Mesenchymal stem cell (in vitro differentiated cells and primary cell): ENCODE measurements at regions not wholly inside any gene's neighbourhood (a gene's known extent, or its start where the extent isn't known, plus 50 kb on each side); places are given as distances from the start of the nearest gene placed in this dataset.

Experiments
- DNase-seq: peaks from one replicate; pipeline ENCODE4 v3.0.0-alpha.2; 2013
- H2AFZ ChIP-seq: one replicate; pipeline ENCODE4 v1.6.1; 2013; ENCODE audit warnings: low read depth, mild to moderate bottlenecking, control low read depth, inconsistent platforms, low read length, moderate library complexity
- H2AK5ac ChIP-seq: 2 replicates; pipeline ENCODE4 v1.6.1; 2013; ENCODE audit warnings: low read length, moderate library complexity, mild to moderate bottlenecking, inconsistent platforms; ENCODE audit not compliant: severe bottlenecking
- H2BK120ac ChIP-seq: one replicate; pipeline ENCODE4 v1.6.1; 2013; ENCODE audit warnings: low read depth, mild to moderate bottlenecking, inconsistent platforms, low read length, moderate library complexity
- H2BK12ac ChIP-seq, 2 experiments: one replicate each; pipeline ENCODE4 v1.6.1; 2013; ENCODE audit warnings: inconsistent platforms in 2 of 2, low read length in 2 of 2, mild to moderate bottlenecking in 2 of 2, moderate library complexity in 2 of 2, control low read depth in 1 of 2
- H2BK15ac ChIP-seq: one replicate; pipeline ENCODE4 v1.6.1; 2013; ENCODE audit warnings: mild to moderate bottlenecking, low read depth, inconsistent platforms; ENCODE audit not compliant: poor library complexity, severe bottlenecking
- H2BK5ac ChIP-seq: 2 replicates; pipeline ENCODE4 v1.6.1; 2013; ENCODE audit warnings: low read depth, mild to moderate bottlenecking, low read length, control low read depth, inconsistent platforms; ENCODE audit not compliant: poor library complexity, severe bottlenecking
- H3K14ac ChIP-seq, 2 experiments: one replicate each; pipeline ENCODE4 v1.6.1; 2013; ENCODE audit warnings: inconsistent platforms in 2 of 2, low read length in 2 of 2, control low read depth in 1 of 2, mild to moderate bottlenecking in 1 of 2, moderate library complexity in 1 of 2
- H3K18ac ChIP-seq, 2 experiments: one replicate each; pipeline ENCODE4 v1.6.1; 2013; ENCODE audit warnings: inconsistent platforms in 2 of 2, low read length in 2 of 2, control low read depth in 1 of 2, low read depth in 1 of 2, mild to moderate bottlenecking in 1 of 2
- H3K23ac ChIP-seq, 2 experiments: one replicate each; pipeline ENCODE4 v1.6.1; 2013; ENCODE audit warnings: inconsistent platforms in 2 of 2, low read length in 2 of 2, mild to moderate bottlenecking in 2 of 2, moderate library complexity in 2 of 2, control low read depth in 1 of 2
- H3K27ac ChIP-seq: 2 replicates; pipeline ENCODE4 v1.5.1; 2013; ENCODE audit warnings: mild to moderate bottlenecking, moderate library complexity, low read length, control low read depth, inconsistent platforms; ENCODE audit not compliant: poor library complexity, severe bottlenecking
- H3K27me3 ChIP-seq, 2 experiments: 2 replicates each; pipeline versions ENCODE4 v1.6.1 to v1.7.0; 2013; ENCODE audit warnings: low read length in 2 of 2, mild to moderate bottlenecking in 2 of 2, moderate library complexity in 2 of 2, control low read depth in 1 of 2, inconsistent platforms in 1 of 2; ENCODE audit not compliant: control insufficient read depth in 1 of 2, insufficient read depth in 1 of 2
- H3K36me3 ChIP-seq, 2 experiments: 2 replicates each; pipeline versions ENCODE4 v1.6.1 to v1.7.0; 2013; ENCODE audit warnings: low read length in 2 of 2, control low read depth in 1 of 2, inconsistent platforms in 1 of 2, low read depth in 1 of 2, mild to moderate bottlenecking in 1 of 2; ENCODE audit not compliant: insufficient read depth in 2 of 2, control insufficient read depth in 1 of 2
- H3K4ac ChIP-seq, 2 experiments: one replicate each; pipeline ENCODE4 v1.6.1; 2013; ENCODE audit warnings: inconsistent platforms in 2 of 2, low read length in 2 of 2, mild to moderate bottlenecking in 2 of 2, moderate library complexity in 2 of 2, control low read depth in 1 of 2, low read depth in 1 of 2
- H3K4me1 ChIP-seq: 2 replicates; pipeline ENCODE4 v1.6.1; 2013; ENCODE audit warnings: low read depth, low read length, control low read depth; ENCODE audit not compliant: control insufficient read depth, insufficient read depth
- H3K4me2 ChIP-seq: 2 replicates; pipeline ENCODE4 v1.6.1; 2013; ENCODE audit warnings: low read length, mild to moderate bottlenecking, inconsistent platforms; ENCODE audit not compliant: poor library complexity, severe bottlenecking
- H3K4me3 ChIP-seq, 2 experiments: 2 replicates each; pipeline versions ENCODE4 v1.5.1 to v1.7.0; 2013; ENCODE audit warnings: low read length in 2 of 2, mild to moderate bottlenecking in 2 of 2, control low read depth in 1 of 2, low read depth in 1 of 2; ENCODE audit not compliant: insufficient read depth in 1 of 2
- H3K79me1 ChIP-seq: replicated peaks from 2 replicates; pipeline ENCODE4 v1.6.1; 2013; ENCODE audit warnings: mild to moderate bottlenecking, control low read depth, low read length, inconsistent platforms; ENCODE audit not compliant: poor library complexity, severe bottlenecking
- H3K9ac ChIP-seq: 2 replicates; pipeline ENCODE4 v1.7.0; 2013; ENCODE audit warnings: mild to moderate bottlenecking, low read length, moderate library complexity
- H3K9me3 ChIP-seq: 2 replicates; pipeline ENCODE4 v1.7.0; 2013; ENCODE audit warnings: mild to moderate bottlenecking, low read length; ENCODE audit not compliant: control insufficient read depth
- H4K8ac ChIP-seq: one replicate; pipeline ENCODE4 v1.6.1; 2013; ENCODE audit warnings: inconsistent platforms, mild to moderate bottlenecking, low read length, moderate library complexity
- H4K91ac ChIP-seq: one replicate; pipeline ENCODE4 v1.6.1; 2013; ENCODE audit warnings: mild to moderate bottlenecking, low read length, inconsistent platforms
- WGBS: methylation state at CpG from one replicate; pipeline ENCODE4 v1.1.7; 2013; ENCODE audit warnings: mixed read lengths; 5-methylcytosine and 5-hydroxymethylcytosine counted together

DNA sequence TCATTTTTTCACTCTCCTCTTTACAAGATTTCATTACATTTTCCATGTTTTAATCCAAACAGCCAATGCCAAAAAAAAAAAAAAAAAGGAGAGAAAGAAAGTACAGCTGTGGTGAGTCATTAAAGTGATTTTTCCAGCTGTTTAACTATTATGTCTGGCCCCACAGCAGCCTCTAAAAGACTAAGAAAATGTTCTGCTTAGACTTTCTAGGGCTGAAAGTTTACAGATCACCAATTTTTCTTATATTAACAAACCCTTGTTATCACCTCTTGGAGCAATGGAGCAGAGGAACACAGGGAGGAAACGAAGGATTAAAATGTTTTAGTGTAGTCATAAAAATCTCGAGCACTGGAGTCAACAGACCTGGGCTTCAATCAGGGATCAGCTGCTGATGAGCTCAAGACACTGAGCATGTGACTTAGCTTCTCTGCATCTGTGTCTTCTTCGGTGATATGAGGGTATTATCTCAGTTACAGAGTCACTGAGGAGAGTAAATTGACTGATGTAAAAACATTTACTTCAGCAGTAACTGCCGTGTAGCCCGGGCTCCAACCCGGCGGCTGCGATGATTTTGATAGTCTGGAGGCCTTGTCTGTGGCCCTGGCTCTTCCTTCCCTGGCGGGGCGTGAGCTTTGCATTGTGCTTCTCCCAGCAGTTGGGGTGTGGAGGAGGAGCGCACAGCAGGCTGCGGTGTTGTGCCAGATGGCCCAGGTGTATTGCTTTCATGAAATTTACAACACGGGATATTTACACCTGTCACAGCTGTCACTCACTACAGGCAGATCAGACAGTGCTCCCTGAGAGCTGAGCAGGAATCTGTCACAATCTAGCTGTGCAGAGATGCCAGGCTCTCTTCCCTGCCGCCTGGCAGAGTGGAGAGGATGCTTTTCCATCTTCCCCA lies 298.3 kb upstream of the FZD8 start:
- Histone ChIP-seq H2BK12ac (peak overlapping the region; percentile 46 to 70), H3K4me3 (no peak overlapping the region), H3K4ac (peak overlapping the region; percentile 41 to 65), H3K27ac (no peak overlapping the region), H3K18ac (peak overlapping the region; percentile 6 to 81), H3K23ac (peak overlapping the region in 1 of 2 experiments; percentile 5), H2AFZ (peak overlapping the region; percentile 83), H2BK5ac (no peak overlapping the region), H3K4me2 (no peak overlapping the region), H2BK120ac (peak overlapping the region; percentile 29), H2BK15ac (no peak overlapping the region), H3K9me3 (peaks cover 3% of the 10 kb centered on the region), H2AK5ac (no peak overlapping the region), H3K9ac (peak overlapping the region; percentile 42), H4K91ac (peak overlapping the region; percentile 66), H3K4me1 (peaks cover 6% of the 10 kb centered on the region), H3K79me1 (no peaks in the 10 kb centered on the region), H4K8ac (peak overlapping the region; percentile 81), H3K27me3 (no peaks in the 10 kb centered on the region), H3K36me3 (no peaks in the 10 kb centered on the region), H3K14ac (no peak overlapping the region)
- peak; percentile 74 for DNase-seq
- 13% methylated on average over 13 of the region's 14 CpGs for WGBS

DNA sequence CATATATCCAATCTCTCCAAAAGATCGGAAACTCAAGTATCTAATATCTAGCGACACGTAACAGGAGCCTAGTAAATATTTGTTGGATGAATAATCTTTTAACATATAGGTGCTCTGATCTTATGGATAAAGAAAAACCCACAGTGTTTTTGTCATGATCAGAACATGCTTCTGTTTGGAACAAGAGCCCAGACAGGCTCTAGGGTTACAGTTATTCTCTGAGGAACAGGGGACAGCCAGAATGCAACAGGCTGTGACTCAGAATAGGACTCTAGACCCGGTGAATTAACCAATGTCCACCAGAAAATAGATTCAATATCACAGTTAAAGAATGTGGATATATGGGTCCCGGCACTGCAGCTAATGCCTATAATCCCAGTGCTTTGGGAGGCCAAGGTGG lies 296.1 kb upstream of the FZD8 start:
- WGBS = 100% methylated on average over 3 of the region's 5 CpGs
- no peak overlapping the region for H3K9ac ChIP-seq
- H2AFZ ChIP-seq = no peak overlapping the region
- no peak overlapping the region for H2BK12ac ChIP-seq
- H2BK120ac ChIP-seq = no peak overlapping the region
- H3K23ac ChIP-seq = no peak overlapping the region
- peaks cover 3% of the 10 kb centered on the region for H3K9me3 ChIP-seq
- H3K18ac ChIP-seq = no peak overlapping the region
- H3K27ac ChIP-seq = no peak overlapping the region
- no peak overlapping the region for H3K14ac ChIP-seq
- H4K8ac ChIP-seq = no peak overlapping the region
- DNase-seq = no peak
- no peak overlapping the region for H2BK15ac ChIP-seq
- no peak overlapping the region for H3K4ac ChIP-seq
- H3K79me1 ChIP-seq = no peaks in the 10 kb centered on the region
- peaks cover 0 to 4% of the 10 kb centered on the region in 2 experiments for H3K27me3 ChIP-seq
- no peak overlapping the region for H4K91ac ChIP-seq
- H3K4me2 ChIP-seq = no peak overlapping the region
- H3K4me1 ChIP-seq = peaks cover 9% of the 10 kb centered on the region
- H3K36me3 ChIP-seq = no peaks in the 10 kb centered on the region
- H2AK5ac ChIP-seq = no peak overlapping the region
- no peak overlapping the region for H2BK5ac ChIP-seq
- no peak overlapping the region for H3K4me3 ChIP-seq

DNA sequence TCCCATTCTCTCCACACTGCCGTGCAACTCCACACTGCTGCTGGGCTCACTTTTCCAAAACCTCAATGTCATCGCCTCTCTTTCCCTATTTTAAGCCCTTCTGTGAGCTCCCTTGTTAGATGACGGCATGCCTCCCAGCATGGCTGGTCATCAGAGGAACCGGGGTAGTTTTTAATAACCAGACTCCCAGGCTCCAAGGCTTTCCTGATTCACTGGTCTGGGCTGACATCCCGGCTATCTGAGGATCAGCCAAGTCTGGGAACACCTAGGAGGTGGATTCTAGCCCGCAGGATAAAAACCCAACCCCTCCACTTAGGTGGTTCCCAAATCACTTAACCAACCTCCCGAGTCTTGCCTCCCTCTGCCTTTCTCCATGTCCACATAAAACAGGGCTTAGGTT lies 295.4 kb upstream of the FZD8 start:
- H3K79me1 ChIP-seq = no peaks in the 10 kb centered on the region
- no peaks in the 10 kb centered on the region for H3K36me3 ChIP-seq
- H3K4me3 ChIP-seq = no peak overlapping the region
- no peak overlapping the region for H4K91ac ChIP-seq
- H3K9me3 ChIP-seq = peaks cover 3% of the 10 kb centered on the region
- no peak overlapping the region for H2BK5ac ChIP-seq
- H2BK15ac ChIP-seq = peak overlapping the region; percentile 54
- no peak overlapping the region for H2BK12ac ChIP-seq
- no peak overlapping the region for H3K18ac ChIP-seq
- H2BK120ac ChIP-seq = no peak overlapping the region
- no peak overlapping the region for H3K14ac ChIP-seq
- WGBS = 93% methylated on average over 7 of the region's 7 CpGs
- H4K8ac ChIP-seq = no peak overlapping the region
- H3K27me3 ChIP-seq = peaks cover 0 to 4% of the 10 kb centered on the region in 2 experiments
- no peak overlapping the region for H3K9ac ChIP-seq
- no peak overlapping the region for H3K4me2 ChIP-seq
- no peak overlapping the region for H3K27ac ChIP-seq
- peaks cover 9% of the 10 kb centered on the region for H3K4me1 ChIP-seq
- no peak for DNase-seq
- no peak overlapping the region for H2AFZ ChIP-seq
- H2AK5ac ChIP-seq = no peak overlapping the region
- no peak overlapping the region for H3K23ac ChIP-seq
- no peak overlapping the region for H3K4ac ChIP-seq

DNA sequence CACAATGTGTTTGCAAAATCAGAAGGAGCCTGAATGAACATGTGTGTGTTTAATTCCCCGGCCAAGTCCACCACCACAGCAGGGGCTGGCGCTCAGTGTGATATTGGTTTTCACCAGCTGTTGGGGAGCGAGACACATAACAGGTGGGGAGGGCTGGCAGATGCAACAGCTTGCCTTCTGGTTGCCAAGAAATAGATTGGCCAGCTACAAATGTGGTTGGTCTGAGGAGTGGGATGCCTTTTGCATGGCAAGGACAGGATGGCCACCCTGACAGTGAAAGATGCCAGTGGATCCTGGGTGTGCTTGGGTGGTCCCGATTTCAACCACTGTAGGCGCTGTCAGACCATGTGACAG lies 292.5 kb upstream of the FZD8 start:
- peaks cover 3% of the 10 kb centered on the region for H3K9me3 ChIP-seq
- no peak overlapping the region for H3K18ac ChIP-seq
- no peak overlapping the region for H3K4me3 ChIP-seq
- H2AK5ac ChIP-seq = no peak overlapping the region
- H2BK120ac ChIP-seq = no peak overlapping the region
- H4K8ac ChIP-seq = no peak overlapping the region
- no peak overlapping the region for H4K91ac ChIP-seq
- H3K4ac ChIP-seq = peak overlapping the region in 1 of 2 experiments; percentile 60
- no peak overlapping the region for H3K4me2 ChIP-seq
- H2BK15ac ChIP-seq = no peak overlapping the region
- no peak overlapping the region for H3K14ac ChIP-seq
- no peaks in the 10 kb centered on the region for H3K36me3 ChIP-seq
- peaks cover 3% of the 10 kb centered on the region for H3K4me1 ChIP-seq
- DNase-seq = no peak
- no peak overlapping the region for H3K23ac ChIP-seq
- H3K27ac ChIP-seq = no peak overlapping the region
- no peak overlapping the region for H3K9ac ChIP-seq
- WGBS = 93% methylated on average over 5 of the region's 5 CpGs
- peak overlapping the region in 1 of 2 experiments; percentile 73 for H2BK12ac ChIP-seq
- H2AFZ ChIP-seq = no peak overlapping the region
- H3K27me3 ChIP-seq = peaks cover 0 to 4% of the 10 kb centered on the region in 2 experiments
- H3K79me1 ChIP-seq = no peaks in the 10 kb centered on the region
- no peak overlapping the region for H2BK5ac ChIP-seq
